GM12878 (cell line): ENCODE measurements at regions not wholly inside any gene's neighbourhood (a gene's known extent, or its start where the extent isn't known, plus 50 kb on each side); places are given as distances from the start of the nearest gene placed in this dataset.

ENCODE experiments used
- ATAC-seq: fragments of 200-7000 bp; cut with Tn5 transposase; 3 replicates; pipeline ENCODE4 v1.9.1; 2020; ENCODE audit warnings: mild to moderate bottlenecking, moderate library complexity
- BruUV-seq: library from RNA; stranded (reverse); fragments of 400-500 nt; replicated peaks from 2 replicates; lab custom pipeline; 2021; lab: Mats Ljungman, UMichigan
- CTCF ChIA-PET: fragments of 300-600 bp; sonication (Branson Sonifier 250); formaldehyde crosslinking; extraction: SDS; loops from one replicate; lab custom pipeline; 2021; ENCODE audit warnings: inconsistent platforms; lab: Yijun Ruan, JAX
- POLR2A ChIA-PET: fragments of 350-600 bp; formaldehyde crosslinking; extraction: SDS; loops from one replicate; lab custom pipeline; 2021; ENCODE audit warnings: inconsistent platforms; lab: Charles Lee
- RAD21 ChIA-PET: fragments of 300-600 bp; sonication (Branson Sonifier 250); formaldehyde crosslinking; loops from one replicate; lab custom pipeline; 2023; ENCODE audit warnings: antibody characterized with exemption; ENCODE audit not compliant: unreplicated experiment; lab: Charles Lee
- SMC1A ChIA-PET: fragments of 300-600 bp; sonication (Branson Sonifier 250); formaldehyde crosslinking; loops from one replicate; lab custom pipeline; 2023; ENCODE audit not compliant: unreplicated experiment, uncharacterized antibody; lab: Charles Lee
- DNase-seq: peaks from one replicate; pipeline ENCODE4 v3.0.0-alpha.2; 2011; ENCODE audit warnings: low read depth, low spot score
- FAIRE-seq: peaks from 3 replicates; lab custom pipeline; 2011; peaks lifted over from hg19 to GRCh38; lab: Jason Lieb, UNC
- H2AFZ ChIP-seq: 2 replicates; pipeline ENCODE4 v1.6.0; 2011; ENCODE audit warnings: low read depth, low read length, control low read depth; ENCODE audit not compliant: control insufficient read depth
- H3K27ac ChIP-seq: 2 replicates; pipeline ENCODE4 v1.5.1; 2011; ENCODE audit warnings: control low read depth; ENCODE audit not compliant: control insufficient read depth, insufficient read depth
- H3K27me3 ChIP-seq, 2 experiments: replicated peaks in 1 of 2; 2 replicates each; pipeline versions ENCODE4 v1.6.0 to v1.6.1; 2011; ENCODE audit warnings: low read length in 1 of 2; ENCODE audit not compliant: control insufficient read depth in 2 of 2, insufficient read depth in 2 of 2
- H3K36me3 ChIP-seq, 2 experiments: 2 replicates each; pipeline ENCODE4 v1.5.1; 2011; ENCODE audit warnings: low read length in 1 of 2; ENCODE audit not compliant: control insufficient read depth in 2 of 2, insufficient read depth in 2 of 2
- H3K4me1 ChIP-seq: 2 replicates; pipeline ENCODE4 v1.6.1; 2011; ENCODE audit warnings: mild to moderate bottlenecking, low read length, moderate library complexity, mixed read lengths; ENCODE audit not compliant: control insufficient read depth, insufficient read depth
- H3K4me2 ChIP-seq: 2 replicates; pipeline ENCODE4 v1.6.0; 2011; ENCODE audit warnings: control low read depth; ENCODE audit not compliant: control insufficient read depth, insufficient read depth
- H3K4me3 ChIP-seq: fragments of 200-600 bp; sonication (generic); 2 replicates; pipeline ENCODE4 v1.5.1; 2016
- H3K79me2 ChIP-seq: 2 replicates; pipeline ENCODE4 v1.6.0; 2011; ENCODE audit warnings: low read length; ENCODE audit not compliant: control insufficient read depth, insufficient read depth
- H3K9ac ChIP-seq: 2 replicates; pipeline ENCODE4 v1.8.0; 2011; ENCODE audit warnings: low read length, control low read depth, mixed read lengths; ENCODE audit not compliant: control insufficient read depth, insufficient read depth
- H3K9me3 ChIP-seq: replicated peaks from 3 replicates; pipeline ENCODE4 v1.5.1; 2011; ENCODE audit warnings: mild to moderate bottlenecking, low read length; ENCODE audit not compliant: control insufficient read depth, insufficient read depth
- H4K20me1 ChIP-seq: 2 replicates; pipeline ENCODE4 v1.6.0; 2011; ENCODE audit not compliant: control insufficient read depth, insufficient read depth
- EGR1 ChIP-seq, 2 experiments: IDR thresholded peaks; 1 replicate in 1 of 2; 2 replicates in 1 of 2; pipeline ENCODE4 v1.6.1; 2011 to 2012; ENCODE audit warnings: low read depth in 2 of 2, low read length in 2 of 2, borderline replicate concordance in 1 of 2, mild to moderate bottlenecking in 1 of 2, moderate library complexity in 1 of 2
- IKZF1 ChIP-seq: fragments of 450-650 bp; conservative IDR thresholded peaks from 2 replicates; pipeline ENCODE4 v1.6.1; 2017; ENCODE audit warnings: antibody characterized with exemption, mild to moderate bottlenecking
- MXI1 ChIP-seq: fragments of 150-350 bp; IDR thresholded peaks from 2 replicates; pipeline ENCODE4 v1.6.1; 2011; ENCODE audit warnings: low read depth, mild to moderate bottlenecking, inconsistent platforms, low read length, improper control_type of control experiment
- MYB ChIP-seq: fragments of 150-350 bp; IDR thresholded peaks from 2 replicates; pipeline ENCODE4 v1.6.1; 2014; ENCODE audit warnings: mild to moderate bottlenecking, low read depth, low read length, borderline replicate concordance
- NFIC ChIP-seq: IDR thresholded peaks from 2 replicates; pipeline ENCODE4 v1.6.1; 2012; ENCODE audit warnings: low read depth, mild to moderate bottlenecking, inconsistent platforms, low read length, moderate library complexity
- SKIL ChIP-seq: fragments of 450-650 bp; IDR thresholded peaks from 2 replicates; pipeline ENCODE4 v1.6.1; 2017; ENCODE audit warnings: mild to moderate bottlenecking, low read depth, inconsistent platforms; ENCODE audit not compliant: poor library complexity, severe bottlenecking
- SMAD5 ChIP-seq: IDR thresholded peaks from 2 replicates; pipeline ENCODE4 v1.6.1; 2016; ENCODE audit warnings: antibody characterized with exemption, low read depth
- SUZ12 ChIP-seq: fragments of 200-600 bp; sonication (generic); IDR thresholded peaks from one replicate; pipeline ENCODE4 v1.6.1; 2018; ENCODE audit warnings: antibody characterized with exemption, mild to moderate bottlenecking; ENCODE audit not compliant: unreplicated experiment
- TCF12 ChIP-seq: IDR thresholded peaks from 2 replicates; pipeline ENCODE4 v1.6.1; 2011; ENCODE audit warnings: low read depth, mild to moderate bottlenecking, low read length
- WGBS: methylation state at CpG from one replicate; pipeline ENCODE4 v1.1.6; 2016; ENCODE audit warnings: low lambda C conversion rate; ENCODE audit not compliant: insufficient replicate concordance, insufficient coverage; ENCODE audit errors: missing lambda C conversion rate; 5-methylcytosine and 5-hydroxymethylcytosine counted together
- in situ Hi-C: fragments of 300-500 bp; cut with MboI; formaldehyde crosslinking; loops from 9 replicates; pipeline ENCODE4 v1.14.3; 2018; ENCODE audit warnings: mixed read lengths
- intact Hi-C: fragments of 100-400 bp; cut with micrococcal nuclease; formaldehyde crosslinking; loops from one replicate; pipeline ENCODE4 v1.14.2; 2022; ENCODE audit not compliant: unreplicated experiment
- TF ChIP-seq, protein P1 (sequence below): fragments of 450-650 bp; IDR thresholded peaks from 2 replicates; pipeline ENCODE4 v1.6.1; 2017; ENCODE audit warnings: mild to moderate bottlenecking, moderate library complexity
- TF ChIP-seq, protein P2 (sequence below): fragments of 450-650 bp; IDR thresholded peaks from 2 replicates; pipeline ENCODE4 v1.6.1; 2016; ENCODE audit warnings: mild to moderate bottlenecking

DNA sequence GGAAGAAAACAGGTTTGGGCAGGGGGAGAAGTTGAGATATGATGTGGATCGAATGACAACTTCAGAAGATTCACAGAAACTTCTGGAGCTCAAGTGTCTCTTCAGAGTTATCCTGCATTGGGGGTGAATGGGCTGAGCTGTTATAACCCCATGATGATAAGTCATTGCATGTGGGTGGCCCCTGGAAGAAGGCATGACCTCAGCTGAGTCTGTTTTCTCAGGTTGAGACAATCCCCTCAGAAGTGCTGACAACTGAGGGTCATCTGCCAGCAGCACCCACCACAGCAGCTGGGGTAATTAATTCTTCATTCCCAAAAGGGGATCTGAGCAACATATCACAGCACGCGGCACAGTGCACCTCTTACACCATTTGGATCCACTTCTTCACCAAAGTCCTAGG lies 138.6 kb upstream of the CAMK1G start:
- H2AFZ ChIP-seq: no peak overlapping the region
- ATAC-seq: no peak
- TF ChIP-seq TCF12 (no peak), MYB (no peak), NFIC (no peak), SKIL (no peak), SMAD5 (no peak)
- TF ChIP-seq, all 136 proteins: peak for 0
- no peak overlapping the region for H3K27ac ChIP-seq
- ChIA-PET RAD21 (no interaction called here), CTCF (interaction anchor here (0.7 kb wide), 1 partner anchor 13 kb away, joined by 3 read pairs; no protein-coding TSS in a partner anchor), POLR2A (no interaction called here), SMC1A (interaction anchor here (1.2 kb wide), 1 partner anchor 10 kb away, joined by 5 read pairs; no protein-coding TSS in a partner anchor)
- no peak for FAIRE-seq
- no peaks in the 10 kb centered on the region for H3K79me2 ChIP-seq
- H3K4me1 ChIP-seq: no peaks in the 10 kb centered on the region
- no peak for DNase-seq
- no peaks in the 10 kb centered on the region for H4K20me1 ChIP-seq
- no peaks in the 10 kb centered on the region for H3K9me3 ChIP-seq
- no peaks in the 10 kb centered on the region for H3K27me3 ChIP-seq
- H3K36me3 ChIP-seq: no peaks in the 10 kb centered on the region
- 25% methylated on average over 3 of the region's 3 CpGs for WGBS
- H3K4me2 ChIP-seq: no peak overlapping the region
- BruUV-seq: no TSS peak
- H3K4me3 ChIP-seq: no peak overlapping the region
- H3K9ac ChIP-seq: no peak overlapping the region
- intact Hi-C loops: no loop called here
- in situ Hi-C loops: no loop called here

GRCh38 chr1:209445576-209445975 lies 137.9 kb upstream of the CAMK1G start:
- Histone ChIP-seq H3K4me2 (no peak overlapping the region), H3K27ac (no peak overlapping the region), H3K9ac (no peak overlapping the region), H3K4me3 (no peak overlapping the region), H3K9me3 (no peaks in the 10 kb centered on the region), H3K4me1 (no peaks in the 10 kb centered on the region), H2AFZ (no peak overlapping the region), H3K36me3 (no peaks in the 10 kb centered on the region), H4K20me1 (no peaks in the 10 kb centered on the region), H3K79me2 (no peaks in the 10 kb centered on the region), H3K27me3 (no peaks in the 10 kb centered on the region)
- no peak for DNase-seq
- 17% methylated on average over 5 of the region's 5 CpGs for WGBS
- ChIA-PET POLR2A (no interaction called here), CTCF (no interaction called here), RAD21 (no interaction called here), SMC1A (interaction anchor here (1.2 kb wide), 1 partner anchor 9 kb away, joined by 5 read pairs; no protein-coding TSS in a partner anchor)
- FAIRE-seq: no peak
- in situ Hi-C loops (no loop called here), intact Hi-C loops (no loop called here)
- no peak for ATAC-seq
- no TSS peak for BruUV-seq
- TF ChIP-seq, protein P1, sequence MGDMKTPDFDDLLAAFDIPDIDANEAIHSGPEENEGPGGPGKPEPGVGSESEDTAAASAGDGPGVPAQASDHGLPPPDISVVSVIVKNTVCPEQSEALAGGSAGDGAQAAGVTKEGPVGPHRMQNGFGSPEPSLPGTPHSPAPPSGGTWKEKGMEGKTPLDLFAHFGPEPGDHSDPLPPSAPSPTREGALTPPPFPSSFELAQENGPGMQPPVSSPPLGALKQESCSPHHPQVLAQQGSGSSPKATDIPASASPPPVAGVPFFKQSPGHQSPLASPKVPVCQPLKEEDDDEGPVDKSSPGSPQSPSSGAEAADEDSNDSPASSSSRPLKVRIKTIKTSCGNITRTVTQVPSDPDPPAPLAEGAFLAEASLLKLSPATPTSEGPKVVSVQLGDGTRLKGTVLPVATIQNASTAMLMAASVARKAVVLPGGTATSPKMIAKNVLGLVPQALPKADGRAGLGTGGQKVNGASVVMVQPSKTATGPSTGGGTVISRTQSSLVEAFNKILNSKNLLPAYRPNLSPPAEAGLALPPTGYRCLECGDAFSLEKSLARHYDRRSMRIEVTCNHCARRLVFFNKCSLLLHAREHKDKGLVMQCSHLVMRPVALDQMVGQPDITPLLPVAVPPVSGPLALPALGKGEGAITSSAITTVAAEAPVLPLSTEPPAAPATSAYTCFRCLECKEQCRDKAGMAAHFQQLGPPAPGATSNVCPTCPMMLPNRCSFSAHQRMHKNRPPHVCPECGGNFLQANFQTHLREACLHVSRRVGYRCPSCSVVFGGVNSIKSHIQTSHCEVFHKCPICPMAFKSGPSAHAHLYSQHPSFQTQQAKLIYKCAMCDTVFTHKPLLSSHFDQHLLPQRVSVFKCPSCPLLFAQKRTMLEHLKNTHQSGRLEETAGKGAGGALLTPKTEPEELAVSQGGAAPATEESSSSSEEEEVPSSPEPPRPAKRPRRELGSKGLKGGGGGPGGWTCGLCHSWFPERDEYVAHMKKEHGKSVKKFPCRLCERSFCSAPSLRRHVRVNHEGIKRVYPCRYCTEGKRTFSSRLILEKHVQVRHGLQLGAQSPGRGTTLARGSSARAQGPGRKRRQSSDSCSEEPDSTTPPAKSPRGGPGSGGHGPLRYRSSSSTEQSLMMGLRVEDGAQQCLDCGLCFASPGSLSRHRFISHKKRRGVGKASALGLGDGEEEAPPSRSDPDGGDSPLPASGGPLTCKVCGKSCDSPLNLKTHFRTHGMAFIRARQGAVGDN: no peak
- TF ChIP-seq SUZ12 (no peak), MXI1 (no peak), IKZF1 (no peak), EGR1 (IDR thresholded peaks at IDR 0.05; ENCODE audit: borderline replicate concordance in 1 of 2, low read depth in 2 of 2, low read length in 2 of 2) (no peak)
- TF ChIP-seq, protein P2, sequence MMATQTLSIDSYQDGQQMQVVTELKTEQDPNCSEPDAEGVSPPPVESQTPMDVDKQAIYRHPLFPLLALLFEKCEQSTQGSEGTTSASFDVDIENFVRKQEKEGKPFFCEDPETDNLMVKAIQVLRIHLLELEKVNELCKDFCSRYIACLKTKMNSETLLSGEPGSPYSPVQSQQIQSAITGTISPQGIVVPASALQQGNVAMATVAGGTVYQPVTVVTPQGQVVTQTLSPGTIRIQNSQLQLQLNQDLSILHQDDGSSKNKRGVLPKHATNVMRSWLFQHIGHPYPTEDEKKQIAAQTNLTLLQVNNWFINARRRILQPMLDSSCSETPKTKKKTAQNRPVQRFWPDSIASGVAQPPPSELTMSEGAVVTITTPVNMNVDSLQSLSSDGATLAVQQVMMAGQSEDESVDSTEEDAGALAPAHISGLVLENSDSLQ: no peak
